Panc1 (cell line): ENCODE measurements at regions not wholly inside any gene's neighbourhood (a gene's known extent, or its start where the extent isn't known, plus 50 kb on each side); places are given as distances from the start of the nearest gene placed in this dataset.

Source experiments
- CTCF ChIP-seq: fragments of 450-650 bp; IDR thresholded peaks from 2 replicates; pipeline ENCODE4 v1.5.1; 2017; ENCODE audit warnings: mild to moderate bottlenecking
- POLR2AphosphoS5 ChIP-seq: IDR thresholded peaks from 2 replicates; pipeline ENCODE4 v1.6.1; 2012; ENCODE audit warnings: mild to moderate bottlenecking, low read depth, low read length, moderate library complexity
- REST ChIP-seq, 2 experiments: IDR thresholded peaks; 2 replicates each; pipeline ENCODE4 v1.6.1; 2011 to 2012; ENCODE audit warnings: low read depth in 2 of 2, control low read depth in 1 of 2, low read length in 1 of 2, mild to moderate bottlenecking in 1 of 2, moderate library complexity in 1 of 2; ENCODE audit not compliant: insufficient read depth in 1 of 2

GRCh38 chr2:7766088-7766722 is 849.0 kb downstream of the RNF144A start:
- no peak for TF ChIP-seq CTCF
- no peak for TF ChIP-seq REST (IDR thresholded peaks at IDR 0.05; ENCODE audit: insufficient read depth in 1 of 2, low read depth in 2 of 2, low read length in 1 of 2)
- TF ChIP-seq POLR2AphosphoS5: no peak
